Loucy (cell line): ENCODE measurements at regions not wholly inside any gene's neighbourhood (a gene's known extent, or its start where the extent isn't known, plus 50 kb on each side); places are given as distances from the start of the nearest gene placed in this dataset.

ENCODE experiments used
- H2AFZ ChIP-seq: fragments of 200-600 bp; sonication (generic); 2 replicates; pipeline ENCODE4 v1.6.0; 2016; ENCODE audit warnings: antibody characterized with exemption, mild to moderate bottlenecking, low read length, moderate library complexity
- H3F3A ChIP-seq: fragments of 200-600 bp; 2 replicates; pipeline ENCODE4 v1.6.0; 2016; ENCODE audit warnings: antibody characterized with exemption, low read depth, mild to moderate bottlenecking
- H3K27me3 ChIP-seq: fragments of 200-600 bp; sonication (generic); 2 replicates; pipeline ENCODE4 v1.6.1; 2014; ENCODE audit warnings: low read length, mild to moderate bottlenecking; ENCODE audit not compliant: insufficient read depth, poor library complexity, severe bottlenecking
- H3K36me3 ChIP-seq: fragments of 200-600 bp; sonication (generic); 2 replicates; pipeline ENCODE4 v1.6.1; 2016; ENCODE audit warnings: low read length; ENCODE audit not compliant: insufficient read depth
- H3K4me1 ChIP-seq: fragments of 200-600 bp; sonication (generic); 2 replicates; pipeline ENCODE4 v1.5.1; 2014; ENCODE audit warnings: low read length, mild to moderate bottlenecking; ENCODE audit not compliant: insufficient read depth, poor library complexity, severe bottlenecking
- H3K4me2 ChIP-seq: fragments of 200-600 bp; sonication (generic); 2 replicates; pipeline ENCODE4 v1.6.0; 2014; ENCODE audit warnings: antibody characterized with exemption, low read length, low read depth, mild to moderate bottlenecking; ENCODE audit not compliant: poor library complexity, severe bottlenecking
- H3K4me3 ChIP-seq: fragments of 200-600 bp; sonication (generic); 2 replicates; pipeline ENCODE4 v1.5.1; 2014; ENCODE audit warnings: low read length, mild to moderate bottlenecking, mixed read lengths; ENCODE audit not compliant: poor library complexity, severe bottlenecking
- H3K79me2 ChIP-seq: fragments of 200-600 bp; sonication (generic); 2 replicates; pipeline ENCODE4 v1.6.1; 2014; ENCODE audit warnings: low read length; ENCODE audit not compliant: insufficient read depth
- H3K9ac ChIP-seq: fragments of 200-600 bp; sonication (generic); 2 replicates; pipeline ENCODE4 v1.6.0; 2014; ENCODE audit warnings: mild to moderate bottlenecking, low read depth, low read length, moderate library complexity; ENCODE audit not compliant: poor library complexity, severe bottlenecking
- H3K9me2 ChIP-seq: fragments of 200-600 bp; sonication (generic); replicated peaks from 2 replicates; pipeline ENCODE4 v1.6.1; 2016; ENCODE audit warnings: low read depth, low read length, mixed read lengths
- H3K9me3 ChIP-seq: fragments of 200-600 bp; sonication (generic); 2 replicates; pipeline ENCODE4 v1.6.1; 2014; ENCODE audit warnings: mild to moderate bottlenecking, antibody characterized with exemption, low read length, low read depth; ENCODE audit not compliant: insufficient read depth
- H4K20me1 ChIP-seq: fragments of 200-600 bp; sonication (generic); 2 replicates; pipeline ENCODE4 v1.6.0; 2014; ENCODE audit warnings: antibody characterized with exemption, low read length, mild to moderate bottlenecking; ENCODE audit not compliant: insufficient read depth, poor library complexity, severe bottlenecking
- EZH2phosphoT487 ChIP-seq: fragments of 200-600 bp; IDR thresholded peaks from 2 replicates; pipeline ENCODE4 v1.6.1; 2018; ENCODE audit warnings: antibody characterized with exemption, mild to moderate bottlenecking, moderate library complexity, borderline replicate concordance
- TF ChIP-seq, protein P1 (sequence below): fragments of 200-600 bp; sonication (generic); conservative IDR thresholded peaks from 2 replicates; pipeline ENCODE4 v1.5.1; 2014; ENCODE audit warnings: mild to moderate bottlenecking, antibody characterized with exemption, low read length

DNA sequence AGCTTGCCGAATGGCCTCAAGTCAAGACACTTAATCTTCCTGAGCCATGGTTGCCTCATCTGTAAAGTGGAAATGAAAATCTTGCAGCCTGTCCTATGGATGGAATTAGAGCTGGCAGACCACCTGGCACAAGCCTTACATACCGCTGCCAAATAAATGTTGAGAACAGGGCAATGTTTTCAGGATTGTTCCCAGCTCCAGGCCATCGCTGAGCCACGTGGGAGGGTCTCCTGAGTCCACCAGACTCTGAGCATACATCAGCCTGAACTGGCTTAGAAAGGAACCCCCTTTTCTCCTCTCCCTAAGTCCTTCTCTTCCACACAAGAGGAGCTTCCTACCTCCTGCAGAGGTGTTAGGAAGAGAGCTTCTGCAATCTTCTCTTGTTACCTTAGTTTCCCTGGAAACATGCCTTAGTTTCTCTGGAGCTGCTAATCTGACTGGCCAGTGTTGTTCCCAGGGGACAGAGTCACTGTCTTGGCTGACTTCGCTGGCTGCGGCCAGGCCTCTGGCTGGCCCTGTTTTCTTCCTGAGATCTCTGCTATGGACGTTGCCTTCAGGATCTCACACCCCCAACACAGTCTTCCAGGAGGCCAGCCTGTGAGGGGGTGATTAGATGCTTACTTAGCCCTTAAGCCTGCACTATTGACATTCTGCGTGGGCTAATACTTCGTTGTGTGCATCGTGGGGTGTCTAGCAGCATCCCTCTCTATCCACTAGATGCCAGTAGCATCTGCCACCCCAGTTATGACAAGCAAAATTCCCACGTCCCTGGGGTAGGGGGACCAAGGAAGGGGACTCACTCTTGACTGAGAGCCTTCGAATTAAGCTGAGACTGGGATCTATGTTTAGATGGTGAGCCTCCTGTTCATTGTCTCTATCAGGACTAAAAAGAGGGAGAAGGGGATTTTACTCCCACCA lies 62.2 kb downstream of the BOD1 start:
- Histone ChIP-seq H3K4me2 (no peak overlapping the region), H3K4me3 (no peak overlapping the region), H3K36me3 (no peaks in the 10 kb centered on the region), H3K9ac (no peak overlapping the region), H3K9me2 (no peaks in the 10 kb centered on the region), H3F3A (no peaks in the 10 kb centered on the region), H4K20me1 (no peaks in the 10 kb centered on the region), H2AFZ (no peak overlapping the region), H3K27me3 (no peaks in the 10 kb centered on the region), H3K79me2 (no peaks in the 10 kb centered on the region), H3K9me3 (no peaks in the 10 kb centered on the region), H3K4me1 (no peaks in the 10 kb centered on the region)
- TF ChIP-seq, protein P1, sequence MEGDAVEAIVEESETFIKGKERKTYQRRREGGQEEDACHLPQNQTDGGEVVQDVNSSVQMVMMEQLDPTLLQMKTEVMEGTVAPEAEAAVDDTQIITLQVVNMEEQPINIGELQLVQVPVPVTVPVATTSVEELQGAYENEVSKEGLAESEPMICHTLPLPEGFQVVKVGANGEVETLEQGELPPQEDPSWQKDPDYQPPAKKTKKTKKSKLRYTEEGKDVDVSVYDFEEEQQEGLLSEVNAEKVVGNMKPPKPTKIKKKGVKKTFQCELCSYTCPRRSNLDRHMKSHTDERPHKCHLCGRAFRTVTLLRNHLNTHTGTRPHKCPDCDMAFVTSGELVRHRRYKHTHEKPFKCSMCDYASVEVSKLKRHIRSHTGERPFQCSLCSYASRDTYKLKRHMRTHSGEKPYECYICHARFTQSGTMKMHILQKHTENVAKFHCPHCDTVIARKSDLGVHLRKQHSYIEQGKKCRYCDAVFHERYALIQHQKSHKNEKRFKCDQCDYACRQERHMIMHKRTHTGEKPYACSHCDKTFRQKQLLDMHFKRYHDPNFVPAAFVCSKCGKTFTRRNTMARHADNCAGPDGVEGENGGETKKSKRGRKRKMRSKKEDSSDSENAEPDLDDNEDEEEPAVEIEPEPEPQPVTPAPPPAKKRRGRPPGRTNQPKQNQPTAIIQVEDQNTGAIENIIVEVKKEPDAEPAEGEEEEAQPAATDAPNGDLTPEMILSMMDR = no peak
- TF ChIP-seq EZH2phosphoT487 = no peak

DNA sequence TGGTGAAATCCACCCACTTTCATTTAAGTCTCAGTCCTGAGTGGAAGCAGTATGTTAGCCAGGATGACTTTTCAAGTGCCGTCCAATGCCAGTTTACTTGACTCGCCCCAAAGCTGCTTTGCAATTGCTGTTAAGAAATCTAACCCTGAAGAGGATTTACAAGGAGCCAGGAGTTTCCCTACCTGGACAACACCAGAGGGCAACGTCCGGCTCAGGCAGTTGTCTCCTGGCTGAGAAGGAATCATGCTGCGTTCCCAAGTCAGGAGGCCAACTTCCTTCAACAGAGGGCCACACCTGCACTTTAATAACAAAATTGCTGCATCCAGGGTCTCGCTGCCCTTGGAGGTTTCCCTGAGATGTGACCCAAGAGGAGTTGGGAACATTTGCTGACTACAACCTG lies 65.8 kb downstream of the BOD1 start:
- Histone ChIP-seq H3K79me2 (no peaks in the 10 kb centered on the region), H3K4me2 (no peak overlapping the region), H2AFZ (no peak overlapping the region), H3K27me3 (no peaks in the 10 kb centered on the region), H3K4me1 (no peaks in the 10 kb centered on the region), H3K9me3 (no peaks in the 10 kb centered on the region), H3F3A (no peaks in the 10 kb centered on the region), H4K20me1 (no peaks in the 10 kb centered on the region), H3K36me3 (no peaks in the 10 kb centered on the region), H3K4me3 (no peak overlapping the region), H3K9me2 (no peaks in the 10 kb centered on the region), H3K9ac (no peak overlapping the region)
- TF ChIP-seq, protein P1 = no peak
- TF ChIP-seq EZH2phosphoT487 = no peak

DNA sequence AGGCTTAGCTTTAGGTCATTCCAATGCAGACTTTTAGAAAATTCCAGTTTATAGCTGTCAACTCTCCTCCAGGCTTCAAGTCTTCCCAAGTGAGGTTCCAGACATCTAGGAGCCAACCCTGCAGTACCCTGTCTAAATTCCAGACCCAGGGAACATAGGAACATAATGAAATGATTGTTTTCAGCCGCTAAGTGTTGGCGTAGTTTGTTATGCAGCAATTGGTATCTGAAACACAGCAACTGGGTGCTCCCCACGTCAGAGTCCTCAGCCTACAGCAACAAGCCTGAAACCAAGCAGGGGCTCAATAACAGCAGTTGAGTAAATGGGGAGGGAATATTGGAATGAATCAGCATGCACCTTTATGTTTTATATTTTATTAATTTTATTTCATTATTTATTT lies 66.8 kb downstream of the BOD1 start:
- H3K36me3 ChIP-seq = no peaks in the 10 kb centered on the region
- TF ChIP-seq EZH2phosphoT487 = no peak
- TF ChIP-seq, protein P1 = no peak
- no peak overlapping the region for H3K9ac ChIP-seq
- H3K4me3 ChIP-seq = no peak overlapping the region
- no peaks in the 10 kb centered on the region for H3K4me1 ChIP-seq
- H4K20me1 ChIP-seq = no peaks in the 10 kb centered on the region
- H3K79me2 ChIP-seq = no peaks in the 10 kb centered on the region
- no peaks in the 10 kb centered on the region for H3F3A ChIP-seq
- no peaks in the 10 kb centered on the region for H3K27me3 ChIP-seq
- H3K4me2 ChIP-seq = no peak overlapping the region
- H3K9me2 ChIP-seq = no peaks in the 10 kb centered on the region
- no peaks in the 10 kb centered on the region for H3K9me3 ChIP-seq
- no peak overlapping the region for H2AFZ ChIP-seq
